ELF-1 (cell line): ENCODE measurements at regions not wholly inside any gene's neighbourhood (a gene's known extent, or its start where the extent isn't known, plus 50 kb on each side); places are given as distances from the start of the nearest gene placed in this dataset.

Experiments
- DNase-seq: peaks from one replicate; pipeline ENCODE4 v3.0.0-alpha.2; 2016; ENCODE audit warnings: low read depth, low spot score

DNA sequence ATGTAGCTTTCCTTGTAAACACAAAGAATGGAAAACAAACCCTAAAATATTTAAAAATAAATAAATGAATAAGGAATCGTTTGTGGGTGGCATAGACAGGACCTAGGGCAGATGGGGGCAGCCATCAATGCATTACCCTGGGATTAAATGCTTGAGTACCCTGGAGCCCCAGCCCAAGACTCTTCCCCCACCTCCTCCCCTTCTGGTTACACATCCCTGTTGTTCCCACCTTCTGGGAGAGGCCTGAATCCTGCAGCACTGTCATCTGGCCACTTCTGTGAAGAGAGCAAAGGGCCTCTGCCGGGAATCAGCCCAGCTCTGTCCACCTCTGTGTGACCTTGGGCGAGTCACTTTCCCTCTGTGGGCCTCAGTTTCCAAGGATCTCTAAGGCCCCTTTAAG is 61.6 kb upstream of the COL13A1 start:
- no peak for DNase-seq

DNA sequence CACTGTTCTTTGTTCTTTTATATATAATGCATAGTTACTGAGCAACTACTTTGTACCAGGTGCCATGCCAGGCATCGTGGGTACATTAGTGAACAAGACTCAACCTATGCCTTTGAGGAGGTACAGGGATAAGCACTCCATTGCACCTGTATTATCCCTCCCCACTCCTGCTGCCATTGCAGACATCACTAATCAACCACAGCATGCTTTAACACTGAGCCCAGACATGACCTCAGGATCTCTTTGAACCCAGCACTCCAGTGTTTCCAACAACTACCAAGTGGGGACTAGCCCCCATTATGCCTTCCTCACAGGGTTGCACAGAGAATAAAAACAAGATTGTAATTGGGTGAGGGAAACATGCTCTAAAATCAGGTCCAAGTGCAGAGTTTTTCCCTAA is 60.5 kb upstream of the COL13A1 start:
- no peak for DNase-seq

DNA sequence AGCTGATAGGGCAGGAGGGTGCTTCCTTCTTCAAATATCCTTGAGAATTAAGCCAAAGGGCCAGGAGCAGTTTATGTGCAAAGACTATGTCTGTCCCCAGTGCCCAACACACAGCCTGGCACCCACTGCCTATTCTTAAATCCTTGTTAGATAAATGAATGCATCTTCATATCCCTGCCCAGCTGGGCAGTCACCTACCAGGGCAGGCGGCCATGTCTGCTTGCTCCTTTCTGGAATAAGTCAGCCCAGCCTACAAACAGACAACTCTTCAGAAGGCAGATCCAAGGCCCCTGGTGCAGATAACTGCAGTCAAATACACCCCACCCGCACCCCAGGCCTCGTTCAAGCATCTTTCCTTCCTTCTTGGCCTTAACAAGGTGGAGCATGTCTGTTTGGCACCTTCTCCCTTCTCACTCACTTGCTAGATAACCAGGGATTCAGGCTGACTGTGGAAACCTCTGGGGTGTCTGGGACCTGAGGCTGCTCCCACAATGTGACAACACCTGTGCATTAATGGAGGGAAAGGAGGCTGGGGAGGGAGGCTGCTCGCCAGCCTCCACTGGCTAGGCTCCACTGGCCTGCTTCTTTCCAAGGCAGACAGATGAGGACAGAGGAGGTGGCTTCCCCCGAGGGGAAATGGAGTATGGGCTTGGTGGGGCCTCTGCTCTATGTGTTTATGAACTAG is 59.9 kb upstream of the COL13A1 start:
- DNase-seq = no peak

- DNase-seq = no peak
Measured at GRCh38 chr10:69742356-69742695, 59.4 kb upstream of the COL13A1 start.

DNA sequence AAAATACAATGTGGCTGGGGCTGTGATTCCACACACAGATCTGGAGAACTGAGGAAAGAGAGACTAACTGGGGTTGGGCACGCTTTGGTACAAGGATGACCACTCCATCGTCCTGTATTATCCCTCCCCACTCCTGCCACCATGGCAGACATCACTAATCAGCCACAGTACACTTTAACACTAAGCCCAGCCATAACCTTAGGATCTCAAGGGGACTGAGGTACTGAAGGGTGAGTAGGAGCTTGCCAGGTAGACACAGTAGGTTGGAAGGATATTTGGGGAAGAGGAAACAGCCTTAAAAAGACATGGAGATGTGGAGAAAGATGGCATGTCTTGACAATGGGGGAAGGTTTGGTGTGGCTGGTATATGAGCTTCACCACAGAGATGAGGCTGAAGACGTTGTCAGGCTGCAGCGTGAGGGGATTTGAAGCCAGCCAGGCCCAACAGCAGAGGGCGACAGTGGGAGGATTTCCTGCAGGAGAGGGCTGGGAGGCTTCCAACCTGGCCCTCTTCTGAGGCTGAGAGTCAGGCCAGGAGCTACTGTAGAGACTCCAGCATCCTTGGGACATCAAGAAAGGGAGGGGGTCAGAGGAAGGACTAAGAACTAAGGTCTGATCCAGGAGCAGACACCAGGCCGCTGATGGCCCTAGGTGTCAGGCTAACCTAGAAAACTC is 58.6 kb upstream of the COL13A1 start:
- DNase-seq = peak; percentile 70

GRCh38 chr10:69744971-69745370 is 56.7 kb upstream of the COL13A1 start:
- DNase-seq = no peak

DNA sequence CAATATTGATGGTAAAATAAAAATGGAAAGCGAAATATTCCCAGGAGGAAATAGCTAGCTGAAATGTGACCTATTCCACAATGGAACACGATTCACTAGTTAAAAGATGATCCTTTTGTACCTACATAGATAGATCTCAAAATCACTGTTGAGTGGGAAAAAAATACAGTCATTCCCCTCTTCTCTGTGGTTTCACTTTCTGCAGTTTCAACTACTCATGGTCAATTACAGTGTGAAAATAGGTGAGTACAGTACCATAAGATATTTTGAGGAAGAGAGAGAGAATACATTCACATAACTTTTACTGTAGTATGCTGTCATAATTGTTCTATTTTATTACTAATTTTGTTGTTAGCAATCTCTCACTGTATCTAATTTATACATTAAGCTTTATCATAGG is 56.0 kb upstream of the COL13A1 start:
- no peak for DNase-seq

DNA sequence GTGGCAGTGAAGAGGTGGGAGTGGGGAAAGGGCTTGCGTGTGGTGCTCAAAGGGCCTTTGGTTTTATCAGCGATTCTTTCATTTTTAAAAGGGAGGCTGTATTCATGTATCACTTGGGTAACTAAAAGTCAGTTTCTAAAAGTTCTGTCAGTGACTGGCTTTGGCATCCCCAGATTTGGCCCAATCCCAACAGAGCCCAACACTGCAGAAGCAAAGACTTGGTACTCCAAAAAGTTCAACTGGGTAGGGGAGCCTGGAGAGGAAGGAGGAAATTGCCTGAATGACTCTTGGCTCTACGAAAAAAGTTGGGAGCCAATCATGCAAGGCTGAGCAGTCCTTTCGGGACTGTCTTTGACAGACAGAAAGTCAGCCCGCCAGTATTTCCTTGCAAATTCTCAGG is 54.5 kb upstream of the COL13A1 start:
- no peak for DNase-seq

DNA sequence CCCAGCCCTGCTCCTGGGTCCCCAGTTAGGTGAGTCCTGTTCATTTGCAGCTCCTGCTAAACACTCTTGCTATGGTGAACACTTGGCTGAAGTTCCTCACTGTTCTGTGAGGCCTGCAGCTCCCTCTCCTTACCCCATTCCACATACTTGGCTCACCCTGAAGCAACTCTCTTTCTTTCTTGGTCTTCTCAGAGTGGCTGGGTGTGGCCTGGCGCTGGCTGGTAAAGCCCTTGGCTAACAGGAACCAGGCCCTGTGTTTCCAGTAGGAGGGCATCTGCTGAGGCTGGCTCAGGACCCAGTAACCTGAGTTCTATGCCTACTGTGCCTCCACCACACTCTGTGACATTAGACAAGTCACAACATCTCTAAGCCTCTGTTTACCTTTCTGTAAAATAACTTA is 53.1 kb upstream of the COL13A1 start:
- no peak for DNase-seq

- no peak for DNase-seq
Measured at GRCh38 chr10:69749178-69750010, 52.3 kb upstream of the COL13A1 start.

GRCh38 chr10:69750011-69750373 is 51.7 kb upstream of the COL13A1 start:
- DNase-seq = no peak

DNA sequence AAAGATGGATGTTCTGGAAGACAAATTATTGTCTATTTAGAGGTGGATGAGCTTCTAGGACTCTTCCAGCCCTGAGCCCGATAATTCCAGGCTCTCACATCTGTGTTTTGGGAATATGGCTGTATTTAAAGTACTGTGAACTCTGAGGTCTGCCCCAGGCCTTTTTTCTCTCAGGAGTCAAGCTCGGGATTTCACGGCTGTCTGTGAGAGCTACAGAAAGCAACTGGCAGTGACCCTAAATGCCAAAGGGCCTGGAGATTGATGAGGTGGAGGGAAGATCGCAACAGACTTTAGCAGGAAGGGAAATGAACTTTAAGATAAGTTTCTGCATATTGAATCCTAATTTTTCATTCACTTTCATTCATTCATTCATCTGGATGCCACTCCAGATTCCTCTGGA is 51.0 kb upstream of the COL13A1 start:
- no peak for DNase-seq

DNA sequence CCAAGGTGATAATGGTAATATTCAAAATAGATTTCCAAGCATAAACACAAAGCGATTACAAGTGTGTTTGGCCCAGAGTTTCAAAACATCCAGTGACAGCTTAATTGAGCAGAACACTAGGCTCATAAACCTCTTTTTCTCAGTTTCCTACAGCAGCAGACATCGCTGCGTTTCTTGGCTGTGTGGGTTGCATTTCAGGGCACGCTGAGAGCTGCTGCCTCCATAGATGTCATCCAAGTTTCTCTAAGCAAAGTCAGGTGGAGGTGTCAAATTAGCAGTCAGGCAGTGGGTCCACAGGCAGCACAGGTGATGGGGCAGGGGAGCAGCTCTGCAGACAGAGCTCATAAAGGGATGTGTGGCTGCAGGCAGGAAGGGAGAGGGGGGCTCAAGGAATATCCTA is 50.5 kb upstream of the COL13A1 start:
- no peak for DNase-seq
